Embryonic facial prominence (tissue), 1 donor: ENCODE measurements at regions not wholly inside any gene's neighbourhood (a gene's known extent, or its start where the extent isn't known, plus 50 kb on each side); places are given as distances from the start of the nearest gene placed in this dataset.
A peak's percentile ranks its signal among the peaks of the same experiment; 100 is the strongest.
"Not testable (repeated sequence)": the region's sequence is repeated elsewhere in the genome, so short reads cannot be mapped to it uniquely, and the experiment has no call there.

ENCODE experiments used
- DNase-seq: peaks from one replicate; pipeline ENCODE4 v3.0.0-alpha.2; 2016; ENCODE audit errors: extremely low spot score

DNA sequence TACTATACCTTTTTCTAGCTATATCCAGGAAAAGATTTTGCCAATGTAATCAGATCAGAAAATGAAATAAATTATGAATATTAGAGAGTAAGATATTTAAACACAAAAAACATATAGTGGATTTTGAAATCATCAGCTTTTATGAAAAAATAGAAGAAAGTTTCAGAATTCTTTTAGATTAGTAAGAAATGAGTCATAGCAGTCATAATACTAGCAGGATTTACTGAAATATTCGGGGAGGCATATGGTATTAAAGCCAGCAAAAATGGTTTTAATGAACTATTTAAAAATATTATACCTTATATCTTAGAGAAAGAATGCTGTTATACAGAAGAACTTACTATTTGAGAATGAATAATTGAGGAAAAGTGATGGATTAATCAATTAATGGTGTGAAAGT, 303.6 kb upstream of the NUDT12 start:
- no peak for DNase-seq

DNA sequence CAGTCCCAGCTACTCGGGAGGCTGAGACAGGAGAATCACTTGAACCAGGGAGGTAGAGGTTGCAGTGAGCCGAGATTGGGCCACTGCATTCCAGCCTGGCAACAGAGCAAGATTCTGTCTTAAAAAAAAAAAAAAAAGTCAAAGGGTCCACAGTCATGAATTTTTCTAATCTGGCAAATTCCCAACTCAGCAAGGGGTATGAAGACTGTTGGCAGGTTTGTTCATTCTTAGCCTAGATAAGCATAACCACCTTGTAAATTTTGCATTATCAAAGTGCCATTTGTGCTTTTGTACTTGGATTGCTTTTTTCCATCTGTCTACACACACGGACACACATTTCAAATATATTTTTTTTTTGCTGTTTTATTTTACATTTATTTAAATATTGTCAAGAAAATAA, 299.8 kb upstream of the NUDT12 start:
- DNase-seq: no peak

GRCh38 chr5:103860327-103860726, 297.7 kb upstream of the NUDT12 start:
- no peak for DNase-seq

- DNase-seq: not testable (repeated sequence)
Observed at GRCh38 chr5:103858367-103858766, 295.8 kb upstream of the NUDT12 start.

- DNase-seq: no peak
Observed at GRCh38 chr5:103851091-103851490, 288.5 kb upstream of the NUDT12 start.

DNA sequence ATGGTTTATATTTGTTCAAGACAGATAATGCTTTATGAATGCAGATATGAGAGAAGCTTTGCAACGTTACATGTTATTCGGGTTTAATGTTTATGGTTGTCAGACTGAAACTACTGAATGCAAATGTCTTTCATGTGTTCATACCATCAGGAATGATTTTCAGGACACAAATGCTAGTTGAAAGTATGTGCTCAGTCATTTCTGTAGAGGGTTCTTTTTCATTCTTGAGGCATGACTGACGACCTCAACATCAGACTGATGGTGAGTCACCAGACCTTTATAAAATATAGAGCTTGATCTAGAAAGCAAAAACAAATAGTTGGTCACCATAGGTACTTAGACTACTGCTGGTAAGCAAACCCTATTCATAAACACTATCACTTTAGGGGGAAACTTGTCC, 287.3 kb upstream of the NUDT12 start:
- DNase-seq: no peak

GRCh38 chr5:103847060-103847459, 284.5 kb upstream of the NUDT12 start:
- DNase-seq: no peak

- no peak for DNase-seq
Observed at GRCh38 chr5:103842936-103843335, 280.3 kb upstream of the NUDT12 start.

- DNase-seq: no peak
Observed at GRCh38 chr5:103840600-103840999, 278.0 kb upstream of the NUDT12 start.

DNA sequence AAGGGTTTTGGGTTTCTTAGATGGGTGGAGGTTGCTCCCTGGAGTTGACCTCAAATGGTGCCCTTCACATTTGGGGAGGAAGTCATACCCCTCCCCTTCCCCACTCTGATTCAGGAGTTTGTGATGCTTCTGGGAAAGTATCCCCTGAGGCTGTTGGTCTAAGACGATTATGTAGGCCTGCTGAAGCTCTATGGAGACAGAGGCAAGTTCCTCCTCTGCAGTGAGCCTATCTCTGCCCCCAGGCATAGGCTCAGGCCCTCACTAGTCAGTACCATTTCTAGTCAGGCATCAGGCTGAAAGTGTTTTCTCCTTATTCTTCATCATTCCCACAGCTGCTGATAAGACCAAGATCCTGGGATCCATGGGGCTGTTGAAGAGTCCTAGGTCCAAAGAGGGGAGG, 271.6 kb upstream of the NUDT12 start:
- DNase-seq: no peak

DNA sequence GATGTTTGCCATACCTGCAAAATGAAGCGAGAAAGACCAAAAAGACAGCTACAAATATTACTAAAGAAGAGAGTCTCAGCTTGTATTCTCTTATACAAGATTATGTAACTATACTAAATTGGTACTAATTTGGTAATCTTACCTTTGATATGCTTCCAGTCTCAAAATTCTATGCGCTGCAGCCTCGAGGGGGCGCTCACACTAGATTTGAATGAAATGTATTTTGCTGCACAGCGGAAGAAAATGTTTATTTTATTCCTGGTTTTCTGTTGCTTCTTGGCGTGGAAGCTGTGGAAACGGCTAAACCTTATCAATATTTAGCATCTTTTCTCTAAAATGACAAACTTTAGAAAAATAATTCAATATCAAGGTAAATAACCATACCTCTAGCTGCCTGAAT, 267.0 kb upstream of the NUDT12 start:
- DNase-seq: no peak

GRCh38 chr5:103827976-103828375, 265.4 kb upstream of the NUDT12 start:
- DNase-seq: no peak

- DNase-seq: no peak
Observed at GRCh38 chr5:103821361-103821760, 258.8 kb upstream of the NUDT12 start.

GRCh38 chr5:103808464-103809106, 246.0 kb upstream of the NUDT12 start:
- DNase-seq: peak; percentile 25

- no peak for DNase-seq
Observed at GRCh38 chr5:103804711-103805110, 242.1 kb upstream of the NUDT12 start.

DNA sequence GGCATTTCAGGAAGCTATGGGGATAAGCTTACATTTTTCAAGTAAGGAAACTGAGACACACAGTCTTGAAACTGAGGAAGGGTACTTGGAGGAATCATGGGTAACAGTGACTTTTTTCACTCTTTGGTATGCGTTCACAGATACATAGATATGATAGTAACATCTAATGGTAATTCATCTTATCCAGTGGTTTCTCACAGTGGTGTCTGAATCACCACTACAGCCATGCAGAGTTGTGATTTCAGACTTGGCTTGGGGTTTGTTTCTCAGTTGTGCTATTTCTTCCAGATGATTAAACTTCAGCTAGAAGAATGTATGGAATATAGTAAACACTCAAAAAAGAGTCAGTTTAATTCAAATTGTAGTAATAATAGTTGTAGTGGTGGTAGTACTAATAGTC, 239.1 kb upstream of the NUDT12 start:
- no peak for DNase-seq

DNA sequence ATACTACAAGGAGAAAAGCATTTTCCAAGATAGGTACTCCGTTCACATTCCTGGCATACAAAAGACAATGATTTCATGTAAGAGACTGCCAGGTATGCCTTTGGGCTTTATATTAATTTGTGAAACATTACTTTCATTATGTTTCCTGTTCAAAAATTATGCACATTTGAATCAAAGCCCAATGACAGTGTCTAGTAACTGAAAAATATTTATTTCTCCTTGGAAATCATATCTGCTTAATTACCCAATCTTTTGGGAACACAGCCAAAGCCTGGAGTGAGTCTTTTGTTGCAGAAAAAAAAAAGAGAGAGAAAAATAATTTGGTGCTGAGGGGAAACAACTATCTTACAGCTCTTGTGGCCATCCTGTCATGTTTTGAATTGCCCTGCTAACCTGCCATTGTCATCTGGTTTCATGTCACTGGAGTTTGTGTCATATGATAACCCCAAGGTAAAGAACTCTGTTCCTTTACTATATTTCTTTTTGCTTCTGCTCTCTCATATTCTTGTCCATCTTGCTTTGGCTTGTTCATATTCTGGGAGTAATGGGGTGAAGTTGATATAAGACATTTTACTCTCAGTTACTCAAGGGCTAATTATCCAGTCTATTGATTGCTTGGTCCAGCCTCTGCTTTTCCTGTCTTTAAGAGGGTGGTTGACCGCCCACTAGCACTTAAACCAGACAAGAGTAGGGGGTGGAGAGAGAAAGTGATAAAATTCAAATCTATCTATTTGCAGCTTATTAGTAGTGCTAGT, 238.3 kb upstream of the NUDT12 start:
- no peak for DNase-seq

DNA sequence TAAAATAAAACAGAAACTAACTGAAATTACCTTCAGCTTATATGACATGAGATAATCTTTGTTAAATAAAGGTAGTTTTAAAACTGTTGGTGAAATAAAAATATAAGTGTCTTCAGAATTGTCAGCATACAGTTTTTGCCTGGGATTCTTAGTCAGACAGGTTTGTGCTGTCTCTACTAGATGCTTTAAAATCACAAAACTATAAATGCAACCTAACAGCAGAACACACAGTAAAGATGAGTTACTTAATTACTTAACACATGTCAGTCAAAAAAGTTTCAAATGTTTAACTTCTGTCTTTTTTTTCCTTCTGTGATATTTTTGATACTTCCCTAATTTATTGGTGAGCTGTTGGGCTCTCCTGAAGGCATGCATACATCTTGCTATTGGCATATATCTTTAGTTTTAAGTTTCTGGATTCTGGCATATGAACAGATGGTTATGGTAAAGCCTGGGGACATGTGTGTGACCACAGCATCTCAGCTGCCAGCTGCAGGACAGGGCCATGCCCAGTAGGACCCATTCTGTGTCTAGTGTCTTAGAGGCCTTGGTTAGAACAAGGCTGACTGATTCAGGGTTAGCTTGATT, 231.1 kb upstream of the NUDT12 start:
- DNase-seq: no peak

DNA sequence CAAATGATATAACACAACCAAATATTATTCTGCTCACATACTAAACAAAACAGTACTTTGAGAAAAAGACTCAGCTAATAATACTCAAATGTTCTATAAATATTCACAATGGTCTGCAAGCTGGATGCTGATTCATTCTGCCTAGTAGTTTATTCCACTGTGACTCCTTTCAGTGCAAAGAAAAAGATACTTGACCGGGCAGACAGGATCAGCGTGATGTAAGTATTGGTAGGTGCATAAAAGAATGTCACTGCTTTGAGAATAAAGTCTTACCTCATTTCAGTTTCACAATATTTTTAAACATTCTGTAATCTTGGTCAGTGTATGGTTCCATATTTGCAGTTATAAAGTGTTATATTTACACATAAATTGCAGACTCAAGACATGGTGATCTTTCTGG, 223.0 kb upstream of the NUDT12 start:
- no peak for DNase-seq

- DNase-seq: no peak
Observed at GRCh38 chr5:103783669-103784068, 221.1 kb upstream of the NUDT12 start.

DNA sequence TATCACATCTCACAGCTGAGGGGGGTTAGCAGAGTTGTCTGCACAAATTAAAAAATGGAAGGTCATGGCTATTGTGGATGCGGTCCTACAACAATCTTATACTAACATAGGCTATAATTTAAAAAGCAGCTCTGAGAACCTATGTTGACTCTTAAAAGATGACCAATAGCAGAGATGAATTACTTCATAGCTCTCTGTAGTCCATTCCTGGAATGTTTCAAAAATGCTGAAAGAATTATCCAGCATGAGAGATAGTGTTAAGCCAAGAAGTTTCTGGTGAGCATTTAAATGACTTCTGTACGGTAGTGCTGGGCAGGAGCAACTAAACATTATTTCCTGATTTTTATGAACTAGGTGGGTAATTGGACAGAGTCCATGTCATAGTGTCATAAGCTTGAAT, 218.2 kb upstream of the NUDT12 start:
- DNase-seq: no peak

DNA sequence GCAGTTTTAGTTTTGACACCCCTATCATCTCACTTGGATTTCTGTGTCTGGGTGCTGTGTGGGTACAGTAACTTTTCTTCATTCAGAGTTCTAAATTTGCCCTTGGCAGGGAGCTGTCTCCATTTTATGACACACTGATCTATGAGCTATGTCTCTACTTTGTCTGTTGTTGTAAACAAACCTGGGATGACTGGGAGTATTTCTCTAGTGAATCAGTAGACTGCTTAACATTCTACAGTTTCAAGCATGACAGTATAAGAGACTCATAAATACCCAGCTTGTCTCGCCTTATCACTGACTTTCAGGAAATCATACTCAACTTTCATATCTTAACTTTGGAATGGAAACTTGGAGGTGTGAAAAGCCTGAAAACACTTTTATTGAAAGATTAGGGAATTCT, 212.1 kb upstream of the NUDT12 start:
- no peak for DNase-seq

GRCh38 chr5:103772248-103772647, 209.7 kb upstream of the NUDT12 start:
- no peak for DNase-seq
